Stimulated activated CD4-positive, alpha-beta T cell treated with anti-CD3 and anti-CD28 coated beads, Interleukin-4, amount 100 ng/mL, for 4 hours (primary cell): ENCODE measurements at regions not wholly inside any gene's neighbourhood (a gene's known extent, or its start where the extent isn't known, plus 50 kb on each side); places are given as distances from the start of the nearest gene placed in this dataset.
"Not testable (repeated sequence)": the region's sequence is repeated elsewhere in the genome, so short reads cannot be mapped to it uniquely, and the experiment has no call there.

ENCODE experiments used
- DNase-seq, 2 experiments: peaks; one replicate each; pipeline ENCODE4 v3.0.0-alpha.2; 2020

- DNase-seq, result not testable (repeated sequence)
Measured at GRCh38 chr1:120941066-120941465, 51.5 kb downstream of the PPIAL4A start.

GRCh38 chr1:120941836-120942217 is 52.3 kb downstream of the PPIAL4A start:
- peak in 1 of 2 experiments; percentile 3 for DNase-seq

GRCh38 chr1:120942218-120942944 is 52.8 kb downstream of the PPIAL4A start:
- DNase-seq, result peak; percentile 58 to 72

GRCh38 chr1:120942945-120943319 is 53.4 kb downstream of the PPIAL4A start:
- DNase-seq, result not testable (repeated sequence)

GRCh38 chr1:120944691-120945090 is 55.1 kb downstream of the PPIAL4A start:
- not testable (repeated sequence) for DNase-seq

GRCh38 chr1:120945122-120945521 is 55.6 kb downstream of the PPIAL4A start:
- DNase-seq, result not testable (repeated sequence)

- not testable (repeated sequence) for DNase-seq
Measured at GRCh38 chr1:120947114-120947513, 57.5 kb downstream of the PPIAL4A start.

- DNase-seq, result not testable (repeated sequence)
Measured at GRCh38 chr1:120949724-120950123, 60.2 kb downstream of the PPIAL4A start.

GRCh38 chr1:120950633-120951032 is 61.1 kb downstream of the PPIAL4A start:
- DNase-seq, result not testable (repeated sequence)

- not testable (repeated sequence) for DNase-seq
Measured at GRCh38 chr1:120951100-120951499, 61.5 kb downstream of the PPIAL4A start.

GRCh38 chr1:120952207-120952870 is 62.8 kb downstream of the PPIAL4A start:
- not testable (repeated sequence) for DNase-seq

GRCh38 chr1:120952871-120953265 is 63.3 kb downstream of the PPIAL4A start:
- DNase-seq, result not testable (repeated sequence)

- DNase-seq, result no peak
Measured at GRCh38 chr1:120954736-120955135, 65.2 kb downstream of the PPIAL4A start.

GRCh38 chr1:120955961-120956360 is 66.4 kb downstream of the PPIAL4A start:
- DNase-seq, result not testable (repeated sequence)

- DNase-seq, result not testable (repeated sequence)
Measured at GRCh38 chr1:120966018-120966417, 76.4 kb downstream of the PPIAL4A start.

- DNase-seq, result not testable (repeated sequence)
Measured at GRCh38 chr1:120972863-120973262, 83.3 kb downstream of the PPIAL4A start.

- not testable (repeated sequence) for DNase-seq
Measured at GRCh38 chr1:120973836-120974235, 84.3 kb downstream of the PPIAL4A start.

GRCh38 chr1:120977279-120977678 is 87.7 kb downstream of the PPIAL4A start:
- not testable (repeated sequence) for DNase-seq

GRCh38 chr1:120981489-120982094 is 92.0 kb downstream of the PPIAL4A start:
- DNase-seq, result not testable (repeated sequence)

GRCh38 chr1:120994614-120995013 is 105.0 kb downstream of the PPIAL4A start:
- DNase-seq, result not testable (repeated sequence)

- DNase-seq, result not testable (repeated sequence)
Measured at GRCh38 chr1:120995025-120995424, 105.5 kb downstream of the PPIAL4A start.

GRCh38 chr1:121001090-121001726 is 111.6 kb downstream of the PPIAL4A start:
- not testable (repeated sequence) for DNase-seq

- DNase-seq, result not testable (repeated sequence)
Measured at GRCh38 chr1:121003230-121003629, 113.7 kb downstream of the PPIAL4A start.
